ENCODE measurements at regions not wholly inside any gene's neighbourhood (a gene's known extent, or its start where the extent isn't known, plus 50 kb on each side); places are given as distances from the start of the nearest gene placed in this dataset.

- Histone ChIP-seq H3K4me1 (ENCODE audit: control insufficient read depth in 1 of 2, insufficient read depth in 2 of 2, low read length in 2 of 2) (no peaks in the 10 kb centered on the region), H3K27ac (ENCODE audit: low read depth in 1 of 2, low read length in 2 of 2) (no peak overlapping the region), H3K4me2 (replicated peaks; ENCODE audit: extremely low read depth, low read length, poor library complexity, severe bottlenecking) (no peak overlapping the region), H4K20me1 (ENCODE audit: insufficient read depth, low read length) (no peaks in the 10 kb centered on the region), H2AFZ (ENCODE audit: insufficient read depth, low read depth, low read length, poor library complexity, severe bottlenecking) (no peak overlapping the region), H3K36me3 (replicated peaks in 1 of 2; ENCODE audit: control insufficient read depth in 1 of 2, insufficient read depth in 2 of 2, low read length in 2 of 2) (no peaks in the 10 kb centered on the region), H3K9me3 (replicated peaks in 1 of 2; ENCODE audit: control insufficient read depth in 1 of 2, insufficient read depth in 1 of 2, low read length in 2 of 2) (peaks cover 0 to 3% of the 10 kb centered on the region in 2 donors), H3K9ac (ENCODE audit: insufficient read depth, low read length, poor library complexity, severe bottlenecking) (no peak overlapping the region), H3K79me2 (ENCODE audit: insufficient read depth, low read length) (no peaks in the 10 kb centered on the region), H3K27me3 (ENCODE audit: control insufficient read depth in 2 of 2, insufficient read depth in 2 of 2, low read length in 2 of 2) (no peaks in the 10 kb centered on the region), H3K4me3 (replicated peaks in 1 of 3; ENCODE audit: low read depth in 2 of 3, low read length in 3 of 3) (no peak overlapping the region)
- DNase-seq: no peak
- Mint-ChIP-seq H3K36me3 (no peaks in the 10 kb centered on the region), H3K27me3 (ENCODE audit: low read depth in 3 of 3) (peaks cover 0 to 5% (median 2%) of the 10 kb centered on the region in 3 donors), H3K27ac (no peak overlapping the region), H3K4me3 (no peak overlapping the region), H3K4me1 (no peaks in the 10 kb centered on the region), H3K9me3 (peaks cover 0 to 12% (median 4%) of the 10 kb centered on the region in 7 donors)
- 89% methylated on average over 3 of the region's 3 CpGs for WGBS (ENCODE audit: insufficient coverage)
- intact Hi-C loops (cut with micrococcal nuclease): no loop called here
- no peak for TF ChIP-seq CTCF (IDR thresholded peaks at IDR 0.05)
Observed at GRCh38 chr12:61525331-61525730, 734.9 kb upstream of the USP15 start.

- no peaks in the 10 kb centered on the region for H3K36me3 Mint-ChIP-seq
- TF ChIP-seq CTCF (IDR thresholded peaks at IDR 0.05): no peak
- intact Hi-C loops (cut with micrococcal nuclease): no loop called here
- H3K36me3 ChIP-seq (replicated peaks in 1 of 2; ENCODE audit: control insufficient read depth in 1 of 2, insufficient read depth in 2 of 2, low read length in 2 of 2): no peaks in the 10 kb centered on the region
- no peaks in the 10 kb centered on the region for H4K20me1 ChIP-seq (ENCODE audit: insufficient read depth, low read length)
- no peaks in the 10 kb centered on the region for H3K4me1 Mint-ChIP-seq
- no peak overlapping the region for H3K4me2 ChIP-seq (replicated peaks; ENCODE audit: extremely low read depth, low read length, poor library complexity, severe bottlenecking)
- no peak for DNase-seq
- no peak overlapping the region for H3K9ac ChIP-seq (ENCODE audit: insufficient read depth, low read length, poor library complexity, severe bottlenecking)
- H3K4me3 ChIP-seq (replicated peaks in 1 of 3; ENCODE audit: low read depth in 2 of 3, low read length in 3 of 3): no peak overlapping the region
- no peak overlapping the region for H2AFZ ChIP-seq (ENCODE audit: insufficient read depth, low read depth, low read length, poor library complexity, severe bottlenecking)
- H3K79me2 ChIP-seq (ENCODE audit: insufficient read depth, low read length): no peaks in the 10 kb centered on the region
- H3K27ac Mint-ChIP-seq: no peak overlapping the region
- H3K9me3 ChIP-seq (replicated peaks in 1 of 2; ENCODE audit: control insufficient read depth in 1 of 2, insufficient read depth in 1 of 2, low read length in 2 of 2): no peaks in the 10 kb centered on the region
- H3K27ac ChIP-seq (ENCODE audit: low read depth in 1 of 2, low read length in 2 of 2): no peak overlapping the region
- H3K27me3 Mint-ChIP-seq (ENCODE audit: low read depth in 3 of 3): no peaks in the 10 kb centered on the region
- no peaks in the 10 kb centered on the region for H3K4me1 ChIP-seq (ENCODE audit: control insufficient read depth in 1 of 2, insufficient read depth in 2 of 2, low read length in 2 of 2)
- H3K27me3 ChIP-seq (ENCODE audit: control insufficient read depth in 2 of 2, insufficient read depth in 2 of 2, low read length in 2 of 2): no peaks in the 10 kb centered on the region
- H3K4me3 Mint-ChIP-seq: no peak overlapping the region
- H3K9me3 Mint-ChIP-seq: peaks cover 0 to 11% (median 7%) of the 10 kb centered on the region in 7 donors
Observed at GRCh38 chr12:61530456-61530855, 729.7 kb upstream of the USP15 start.

All from CD14-positive monocyte (primary cell).